ENCODE measurements at regions not wholly inside any gene's neighbourhood (a gene's known extent, or its start where the extent isn't known, plus 50 kb on each side); places are given as distances from the start of the nearest gene placed in this dataset.
A peak's percentile ranks its signal among the peaks of the same experiment; 100 is the strongest.

GRCh38 chr5:90185897-90186468 is 223.6 kb downstream of the CETN3 start:
- DNase-seq, result no peak

GRCh38 chr5:90184764-90185163 is 224.8 kb downstream of the CETN3 start:
- peak; percentile 85 for DNase-seq

- DNase-seq, result no peak
Measured at GRCh38 chr5:90182726-90183125, 226.8 kb downstream of the CETN3 start.

- no peak for DNase-seq
Measured at GRCh38 chr5:90174236-90174635, 235.3 kb downstream of the CETN3 start.

GRCh38 chr5:90173299-90174030 is 236.1 kb downstream of the CETN3 start:
- DNase-seq, result no peak

- DNase-seq, result no peak
Measured at GRCh38 chr5:90171466-90171865, 238.1 kb downstream of the CETN3 start.

GRCh38 chr5:90170261-90170660 is 239.3 kb downstream of the CETN3 start:
- DNase-seq, result no peak

GRCh38 chr5:90169078-90169477 is 240.5 kb downstream of the CETN3 start:
- peak; percentile 13 for DNase-seq

- no peak for DNase-seq
Measured at GRCh38 chr5:90168399-90168798, 241.2 kb downstream of the CETN3 start.

- DNase-seq, result no peak
Measured at GRCh38 chr5:90166816-90167215, 242.7 kb downstream of the CETN3 start.

- no peak for DNase-seq
Measured at GRCh38 chr5:90162324-90162723, 247.2 kb downstream of the CETN3 start.

GRCh38 chr5:90161414-90161813 is 248.1 kb downstream of the CETN3 start:
- DNase-seq, result peak; percentile 50

- DNase-seq, result no peak
Measured at GRCh38 chr5:90158131-90158530, 251.4 kb downstream of the CETN3 start.

- no peak for DNase-seq
Measured at GRCh38 chr5:90153031-90153430, 256.5 kb downstream of the CETN3 start.

GRCh38 chr5:90144625-90145327 is 264.8 kb downstream of the CETN3 start:
- DNase-seq, result no peak

- peak; percentile 47 for DNase-seq
Measured at GRCh38 chr5:90142541-90142940, 267.0 kb downstream of the CETN3 start.

GRCh38 chr5:90141984-90142383 is 267.6 kb downstream of the CETN3 start:
- DNase-seq, result no peak

GRCh38 chr5:90136952-90137528 is 272.5 kb downstream of the CETN3 start:
- no peak for DNase-seq

GRCh38 chr5:90135779-90136378 is 273.7 kb downstream of the CETN3 start:
- DNase-seq, result peak; percentile 82

GRCh38 chr5:90134892-90135291 is 274.7 kb downstream of the CETN3 start:
- no peak for DNase-seq

- DNase-seq, result no peak
Measured at GRCh38 chr5:90134381-90134780, 275.2 kb downstream of the CETN3 start.

- no peak for DNase-seq
Measured at GRCh38 chr5:90133941-90134340, 275.6 kb downstream of the CETN3 start.

GRCh38 chr5:90131383-90132133 is 278.0 kb downstream of the CETN3 start:
- DNase-seq, result no peak
